GM12878 (cell line): ENCODE measurements at regions not wholly inside any gene's neighbourhood (a gene's known extent, or its start where the extent isn't known, plus 50 kb on each side); places are given as distances from the start of the nearest gene placed in this dataset.

ENCODE experiments used
- ATAC-seq: fragments of 200-7000 bp; cut with Tn5 transposase; 3 replicates; pipeline ENCODE4 v1.9.1; 2020; ENCODE audit warnings: mild to moderate bottlenecking, moderate library complexity
- BruUV-seq: library from RNA; stranded (reverse); fragments of 400-500 nt; replicated peaks from 2 replicates; lab custom pipeline; 2021; lab: Mats Ljungman, UMichigan
- CTCF ChIA-PET: fragments of 300-600 bp; sonication (Branson Sonifier 250); formaldehyde crosslinking; extraction: SDS; loops from one replicate; lab custom pipeline; 2021; ENCODE audit warnings: inconsistent platforms; lab: Yijun Ruan, JAX
- POLR2A ChIA-PET: fragments of 350-600 bp; formaldehyde crosslinking; extraction: SDS; loops from one replicate; lab custom pipeline; 2021; ENCODE audit warnings: inconsistent platforms; lab: Charles Lee
- RAD21 ChIA-PET: fragments of 300-600 bp; sonication (Branson Sonifier 250); formaldehyde crosslinking; loops from one replicate; lab custom pipeline; 2023; ENCODE audit warnings: antibody characterized with exemption; ENCODE audit not compliant: unreplicated experiment; lab: Charles Lee
- SMC1A ChIA-PET: fragments of 300-600 bp; sonication (Branson Sonifier 250); formaldehyde crosslinking; loops from one replicate; lab custom pipeline; 2023; ENCODE audit not compliant: unreplicated experiment, uncharacterized antibody; lab: Charles Lee
- DNase-seq: peaks from one replicate; pipeline ENCODE4 v3.0.0-alpha.2; 2011; ENCODE audit warnings: low read depth, low spot score
- FAIRE-seq: peaks from 3 replicates; lab custom pipeline; 2011; peaks lifted over from hg19 to GRCh38; lab: Jason Lieb, UNC
- H2AFZ ChIP-seq: 2 replicates; pipeline ENCODE4 v1.6.0; 2011; ENCODE audit warnings: low read depth, low read length, control low read depth; ENCODE audit not compliant: control insufficient read depth
- H3K27ac ChIP-seq: 2 replicates; pipeline ENCODE4 v1.5.1; 2011; ENCODE audit warnings: control low read depth; ENCODE audit not compliant: control insufficient read depth, insufficient read depth
- H3K27me3 ChIP-seq, 2 experiments: replicated peaks in 1 of 2; 2 replicates each; pipeline versions ENCODE4 v1.6.0 to v1.6.1; 2011; ENCODE audit warnings: low read length in 1 of 2; ENCODE audit not compliant: control insufficient read depth in 2 of 2, insufficient read depth in 2 of 2
- H3K36me3 ChIP-seq, 2 experiments: 2 replicates each; pipeline ENCODE4 v1.5.1; 2011; ENCODE audit warnings: low read length in 1 of 2; ENCODE audit not compliant: control insufficient read depth in 2 of 2, insufficient read depth in 2 of 2
- H3K4me1 ChIP-seq: 2 replicates; pipeline ENCODE4 v1.6.1; 2011; ENCODE audit warnings: mild to moderate bottlenecking, low read length, moderate library complexity, mixed read lengths; ENCODE audit not compliant: control insufficient read depth, insufficient read depth
- H3K4me2 ChIP-seq: 2 replicates; pipeline ENCODE4 v1.6.0; 2011; ENCODE audit warnings: control low read depth; ENCODE audit not compliant: control insufficient read depth, insufficient read depth
- H3K4me3 ChIP-seq: fragments of 200-600 bp; sonication (generic); 2 replicates; pipeline ENCODE4 v1.5.1; 2016
- H3K79me2 ChIP-seq: 2 replicates; pipeline ENCODE4 v1.6.0; 2011; ENCODE audit warnings: low read length; ENCODE audit not compliant: control insufficient read depth, insufficient read depth
- H3K9ac ChIP-seq: 2 replicates; pipeline ENCODE4 v1.8.0; 2011; ENCODE audit warnings: low read length, control low read depth, mixed read lengths; ENCODE audit not compliant: control insufficient read depth, insufficient read depth
- H3K9me3 ChIP-seq: replicated peaks from 3 replicates; pipeline ENCODE4 v1.5.1; 2011; ENCODE audit warnings: mild to moderate bottlenecking, low read length; ENCODE audit not compliant: control insufficient read depth, insufficient read depth
- H4K20me1 ChIP-seq: 2 replicates; pipeline ENCODE4 v1.6.0; 2011; ENCODE audit not compliant: control insufficient read depth, insufficient read depth
- EP300 ChIP-seq, 2 experiments: fragments of 150-350 bp in 1 of 2; IDR thresholded peaks; 2 replicates each; pipeline ENCODE4 v1.6.1; 2011 to 2012; ENCODE audit warnings: low read depth in 2 of 2, low read length in 2 of 2, borderline replicate concordance in 1 of 2, improper control_type of control experiment in 1 of 2, inconsistent platforms in 1 of 2; ENCODE audit not compliant: control insufficient read depth in 1 of 2
- EZH2 ChIP-seq: IDR thresholded peaks from 2 replicates; pipeline ENCODE4 v1.6.1; 2012; ENCODE audit warnings: low read depth, mild to moderate bottlenecking, control low read depth, inconsistent platforms, low read length, borderline replicate concordance; ENCODE audit not compliant: control insufficient read depth
- HCFC1 ChIP-seq: fragments of 150-350 bp; IDR thresholded peaks from 2 replicates; pipeline ENCODE4 v1.6.1; 2014; ENCODE audit warnings: low read length
- NKRF ChIP-seq: fragments of 450-650 bp; conservative IDR thresholded peaks from 2 replicates; pipeline ENCODE4 v1.6.1; 2017; ENCODE audit warnings: mild to moderate bottlenecking, moderate library complexity
- NRF1 ChIP-seq: conservative IDR thresholded peaks from 2 replicates; pipeline ENCODE4 v1.6.1; 2011; ENCODE audit warnings: mild to moderate bottlenecking, low read depth, low read length, improper control_type of control experiment
- PBX3 ChIP-seq: IDR thresholded peaks from 2 replicates; pipeline ENCODE4 v1.6.1; 2011; ENCODE audit warnings: mild to moderate bottlenecking, low read depth, low read length, moderate library complexity; ENCODE audit not compliant: insufficient replicate concordance
- RELB ChIP-seq: fragments of 450-650 bp; IDR thresholded peaks from 2 replicates; pipeline ENCODE4 v1.6.1; 2017; ENCODE audit warnings: low read depth, mild to moderate bottlenecking, moderate library complexity
- YY1 ChIP-seq: IDR thresholded peaks from 2 replicates; pipeline ENCODE4 v1.6.1; 2011; ENCODE audit warnings: low read depth, mild to moderate bottlenecking, low read length
- WGBS: methylation state at CpG from one replicate; pipeline ENCODE4 v1.1.6; 2016; ENCODE audit warnings: low lambda C conversion rate; ENCODE audit not compliant: insufficient replicate concordance, insufficient coverage; ENCODE audit errors: missing lambda C conversion rate; 5-methylcytosine and 5-hydroxymethylcytosine counted together
- in situ Hi-C: fragments of 300-500 bp; cut with MboI; formaldehyde crosslinking; loops from 9 replicates; pipeline ENCODE4 v1.14.3; 2018; ENCODE audit warnings: mixed read lengths
- intact Hi-C: fragments of 100-400 bp; cut with micrococcal nuclease; formaldehyde crosslinking; loops from one replicate; pipeline ENCODE4 v1.14.2; 2022; ENCODE audit not compliant: unreplicated experiment
- TF ChIP-seq, protein P1 (sequence below): IDR thresholded peaks from 2 replicates; pipeline ENCODE4 v1.6.1; 2011; ENCODE audit warnings: borderline replicate concordance, low read depth, mild to moderate bottlenecking, moderate library complexity, low read length; ENCODE audit not compliant: insufficient read depth, poor library complexity, severe bottlenecking
- TF ChIP-seq, protein P2 (sequence below), 3 experiments: IDR thresholded peaks in 2 of 3; conservative IDR thresholded peaks in 1 of 3; 2 replicates each; pipeline ENCODE4 v1.5.1; 2011; ENCODE audit warnings: low read depth in 3 of 3, low read length in 3 of 3, mild to moderate bottlenecking in 3 of 3, control low read depth in 2 of 3, moderate library complexity in 2 of 3, inconsistent platforms in 1 of 3, mixed read lengths in 1 of 3; ENCODE audit not compliant: control insufficient read depth in 2 of 3, insufficient read depth in 1 of 3; ENCODE audit errors: extremely low read depth in 1 of 3
- TF ChIP-seq, protein P3 (sequence below): fragments of 450-650 bp; IDR thresholded peaks from 2 replicates; pipeline ENCODE4 v1.6.1; 2017; ENCODE audit warnings: mild to moderate bottlenecking

GRCh38 chr16:5193861-5194260 is 96.3 kb upstream of the EEF2KMT start (continued):
- TF ChIP-seq, protein P1, sequence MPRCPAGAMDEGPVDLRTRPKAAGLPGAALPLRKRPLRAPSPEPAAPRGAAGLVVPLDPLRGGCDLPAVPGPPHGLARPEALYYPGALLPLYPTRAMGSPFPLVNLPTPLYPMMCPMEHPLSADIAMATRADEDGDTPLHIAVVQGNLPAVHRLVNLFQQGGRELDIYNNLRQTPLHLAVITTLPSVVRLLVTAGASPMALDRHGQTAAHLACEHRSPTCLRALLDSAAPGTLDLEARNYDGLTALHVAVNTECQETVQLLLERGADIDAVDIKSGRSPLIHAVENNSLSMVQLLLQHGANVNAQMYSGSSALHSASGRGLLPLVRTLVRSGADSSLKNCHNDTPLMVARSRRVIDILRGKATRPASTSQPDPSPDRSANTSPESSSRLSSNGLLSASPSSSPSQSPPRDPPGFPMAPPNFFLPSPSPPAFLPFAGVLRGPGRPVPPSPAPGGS: no peak
- TF ChIP-seq HCFC1: no peak
- no peak for TF ChIP-seq RELB
- no peak for TF ChIP-seq YY1
- TF ChIP-seq PBX3: no peak

- ChIA-PET POLR2A (no interaction called here), SMC1A (interaction anchor here (0.5 kb wide), 1 partner anchor 116 kb away, joined by 3 read pairs; no protein-coding TSS in a partner anchor), RAD21 (no interaction called here), CTCF (no interaction called here)
- intact Hi-C loops: no loop called here
- no TSS peak for BruUV-seq
- ATAC-seq: no peak
- H3K4me2 ChIP-seq: no peak overlapping the region
- no peaks in the 10 kb centered on the region for H4K20me1 ChIP-seq
- no peak overlapping the region for H3K4me3 ChIP-seq
- H3K27me3 ChIP-seq: no peaks in the 10 kb centered on the region
- no peaks in the 10 kb centered on the region for H3K79me2 ChIP-seq
- H3K4me1 ChIP-seq: no peaks in the 10 kb centered on the region
- H2AFZ ChIP-seq: no peak overlapping the region
- no peaks in the 10 kb centered on the region for H3K36me3 ChIP-seq
- H3K9me3 ChIP-seq: no peaks in the 10 kb centered on the region
- in situ Hi-C loops: no loop called here
- no peak for FAIRE-seq
- no peak overlapping the region for H3K9ac ChIP-seq
- H3K27ac ChIP-seq: no peak overlapping the region
- WGBS: 35% methylated on average over 1 of the region's 1 CpG
- DNase-seq: no peak
- TF ChIP-seq, protein P2, sequence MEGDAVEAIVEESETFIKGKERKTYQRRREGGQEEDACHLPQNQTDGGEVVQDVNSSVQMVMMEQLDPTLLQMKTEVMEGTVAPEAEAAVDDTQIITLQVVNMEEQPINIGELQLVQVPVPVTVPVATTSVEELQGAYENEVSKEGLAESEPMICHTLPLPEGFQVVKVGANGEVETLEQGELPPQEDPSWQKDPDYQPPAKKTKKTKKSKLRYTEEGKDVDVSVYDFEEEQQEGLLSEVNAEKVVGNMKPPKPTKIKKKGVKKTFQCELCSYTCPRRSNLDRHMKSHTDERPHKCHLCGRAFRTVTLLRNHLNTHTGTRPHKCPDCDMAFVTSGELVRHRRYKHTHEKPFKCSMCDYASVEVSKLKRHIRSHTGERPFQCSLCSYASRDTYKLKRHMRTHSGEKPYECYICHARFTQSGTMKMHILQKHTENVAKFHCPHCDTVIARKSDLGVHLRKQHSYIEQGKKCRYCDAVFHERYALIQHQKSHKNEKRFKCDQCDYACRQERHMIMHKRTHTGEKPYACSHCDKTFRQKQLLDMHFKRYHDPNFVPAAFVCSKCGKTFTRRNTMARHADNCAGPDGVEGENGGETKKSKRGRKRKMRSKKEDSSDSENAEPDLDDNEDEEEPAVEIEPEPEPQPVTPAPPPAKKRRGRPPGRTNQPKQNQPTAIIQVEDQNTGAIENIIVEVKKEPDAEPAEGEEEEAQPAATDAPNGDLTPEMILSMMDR (IDR thresholded peaks at IDR 0.05 in 2 of 3, conservative IDR thresholded peaks at IDR 0.05 in 1 of 3; ENCODE audit: control insufficient read depth in 2 of 3, extremely low read depth in 1 of 3, insufficient read depth in 1 of 3, low read depth in 3 of 3, low read length in 3 of 3): no peak
- TF ChIP-seq NKRF: no peak
- no peak for TF ChIP-seq NRF1
- no peak for TF ChIP-seq EP300 (IDR thresholded peaks at IDR 0.05; ENCODE audit: borderline replicate concordance in 1 of 2, control insufficient read depth in 1 of 2, low read depth in 2 of 2, low read length in 2 of 2)
- TF ChIP-seq, protein P3, sequence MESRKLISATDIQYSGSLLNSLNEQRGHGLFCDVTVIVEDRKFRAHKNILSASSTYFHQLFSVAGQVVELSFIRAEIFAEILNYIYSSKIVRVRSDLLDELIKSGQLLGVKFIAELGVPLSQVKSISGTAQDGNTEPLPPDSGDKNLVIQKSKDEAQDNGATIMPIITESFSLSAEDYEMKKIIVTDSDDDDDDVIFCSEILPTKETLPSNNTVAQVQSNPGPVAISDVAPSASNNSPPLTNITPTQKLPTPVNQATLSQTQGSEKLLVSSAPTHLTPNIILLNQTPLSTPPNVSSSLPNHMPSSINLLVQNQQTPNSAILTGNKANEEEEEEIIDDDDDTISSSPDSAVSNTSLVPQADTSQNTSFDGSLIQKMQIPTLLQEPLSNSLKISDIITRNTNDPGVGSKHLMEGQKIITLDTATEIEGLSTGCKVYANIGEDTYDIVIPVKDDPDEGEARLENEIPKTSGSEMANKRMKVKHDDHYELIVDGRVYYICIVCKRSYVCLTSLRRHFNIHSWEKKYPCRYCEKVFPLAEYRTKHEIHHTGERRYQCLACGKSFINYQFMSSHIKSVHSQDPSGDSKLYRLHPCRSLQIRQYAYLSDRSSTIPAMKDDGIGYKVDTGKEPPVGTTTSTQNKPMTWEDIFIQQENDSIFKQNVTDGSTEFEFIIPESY: no peak
- TF ChIP-seq EZH2: no peak
Observed at GRCh38 chr16:5188989-5189352, 91.4 kb upstream of the EEF2KMT start.
